Trophoblast cell (in vitro differentiated cells and primary cell): ENCODE measurements at regions not wholly inside any gene's neighbourhood (a gene's known extent, or its start where the extent isn't known, plus 50 kb on each side); places are given as distances from the start of the nearest gene placed in this dataset.

ENCODE experiments used
- DNase-seq, 2 donors: peaks; one replicate each; pipeline ENCODE4 v3.0.0-alpha.2; 2016
- H2AFZ ChIP-seq: 2 replicates; pipeline ENCODE4 v1.6.1; 2013; ENCODE audit warnings: low read length, moderate library complexity, mild to moderate bottlenecking; ENCODE audit not compliant: insufficient read depth, poor library complexity
- H2AK5ac ChIP-seq: 2 replicates; pipeline ENCODE4 v1.6.1; 2013; ENCODE audit warnings: mild to moderate bottlenecking, low read length
- H2BK120ac ChIP-seq: 2 replicates; pipeline ENCODE4 v1.6.1; 2013; ENCODE audit warnings: low read length, mild to moderate bottlenecking, moderate library complexity; ENCODE audit not compliant: insufficient read depth, poor library complexity
- H2BK12ac ChIP-seq: 2 replicates; pipeline ENCODE4 v1.6.1; 2013; ENCODE audit warnings: mild to moderate bottlenecking, low read length, moderate library complexity
- H2BK5ac ChIP-seq: 2 replicates; pipeline ENCODE4 v1.6.1; 2013; ENCODE audit warnings: low read length, low read depth, moderate library complexity, mild to moderate bottlenecking; ENCODE audit not compliant: poor library complexity
- H3K14ac ChIP-seq: 2 replicates; pipeline ENCODE4 v1.6.1; 2013; ENCODE audit warnings: mild to moderate bottlenecking, low read length
- H3K18ac ChIP-seq: 2 replicates; pipeline ENCODE4 v1.6.1; 2013; ENCODE audit warnings: mild to moderate bottlenecking, low read length
- H3K23ac ChIP-seq: 2 replicates; pipeline ENCODE4 v1.6.1; 2013; ENCODE audit warnings: low read length
- H3K27ac ChIP-seq: 2 replicates; pipeline ENCODE4 v1.5.1; 2013; ENCODE audit warnings: low read depth, mild to moderate bottlenecking, inconsistent platforms, low read length, moderate library complexity
- H3K27me3 ChIP-seq: 2 replicates; pipeline ENCODE4 v1.6.1; 2013; ENCODE audit warnings: inconsistent platforms, mild to moderate bottlenecking, low read length, moderate library complexity; ENCODE audit not compliant: insufficient read depth
- H3K36me3 ChIP-seq, 2 experiments: 1 replicate in 1 of 2; 2 replicates in 1 of 2; pipeline ENCODE4 v1.6.1; 2013; ENCODE audit warnings: low read length in 2 of 2, mild to moderate bottlenecking in 2 of 2, moderate library complexity in 1 of 2; ENCODE audit not compliant: insufficient read depth in 2 of 2, control insufficient read depth in 1 of 2
- H3K4ac ChIP-seq: 2 replicates; pipeline ENCODE4 v1.6.1; 2013; ENCODE audit warnings: low read depth, mild to moderate bottlenecking, low read length, moderate library complexity
- H3K4me1 ChIP-seq, 2 experiments: 1 replicate in 1 of 2; 2 replicates in 1 of 2; pipeline ENCODE4 v1.6.1; 2013; ENCODE audit warnings: low read length in 2 of 2, mild to moderate bottlenecking in 2 of 2, moderate library complexity in 1 of 2; ENCODE audit not compliant: insufficient read depth in 2 of 2, control insufficient read depth in 1 of 2
- H3K4me2 ChIP-seq: 2 replicates; pipeline ENCODE4 v1.6.1; 2013; ENCODE audit warnings: inconsistent platforms, mild to moderate bottlenecking, low read length, moderate library complexity
- H3K4me3 ChIP-seq: 2 replicates; pipeline ENCODE4 v1.5.1; 2013; ENCODE audit warnings: mild to moderate bottlenecking, low read depth, low read length, inconsistent platforms
- H3K79me1 ChIP-seq: one replicate; pipeline ENCODE4 v1.6.1; 2013; ENCODE audit warnings: low read length
- H3K79me2 ChIP-seq: 2 replicates; pipeline ENCODE4 v1.6.1; 2013; ENCODE audit warnings: low read length, mild to moderate bottlenecking; ENCODE audit not compliant: control insufficient read depth, insufficient read depth, poor library complexity
- H3K9ac ChIP-seq: 2 replicates; pipeline ENCODE4 v1.6.1; 2013; ENCODE audit warnings: mild to moderate bottlenecking, low read length
- H3K9me3 ChIP-seq: 2 replicates; pipeline ENCODE4 v1.6.1; 2013; ENCODE audit warnings: low read depth, mild to moderate bottlenecking, control low read depth, inconsistent platforms, low read length; ENCODE audit not compliant: insufficient read depth
- H4K12ac ChIP-seq: 2 replicates; pipeline ENCODE4 v1.6.1; 2013; ENCODE audit warnings: low read depth, mild to moderate bottlenecking, low read length, moderate library complexity
- H4K8ac ChIP-seq: 2 replicates; pipeline ENCODE4 v1.6.1; 2013; ENCODE audit warnings: low read depth, mild to moderate bottlenecking, low read length, moderate library complexity
- H4K91ac ChIP-seq: one replicate; pipeline ENCODE4 v1.6.1; 2013; ENCODE audit warnings: low read depth, mild to moderate bottlenecking, low read length, moderate library complexity
- WGBS: extraction: QIAGEN DNeasy Blood & Tissue Kit; methylation state at CpG from one replicate; pipeline ENCODE4 v1.1.7; 2013; ENCODE audit warnings: missing lambda C conversion rate; ENCODE audit not compliant: insufficient read length, insufficient coverage; ENCODE audit errors: extremely low coverage; 5-methylcytosine and 5-hydroxymethylcytosine counted together

GRCh38 chr10:62620491-62620890, 184.0 kb upstream of the ADO start:
- Histone ChIP-seq H2AK5ac (no peak overlapping the region), H3K27ac (no peak overlapping the region), H2BK120ac (no peak overlapping the region), H3K79me1 (no peaks in the 10 kb centered on the region), H3K79me2 (no peaks in the 10 kb centered on the region), H2BK12ac (no peak overlapping the region), H3K27me3 (no peaks in the 10 kb centered on the region), H3K9me3 (no peaks in the 10 kb centered on the region), H4K12ac (no peak overlapping the region), H4K8ac (no peak overlapping the region), H3K9ac (no peak overlapping the region), H3K4me2 (no peak overlapping the region), H2BK5ac (no peak overlapping the region), H4K91ac (no peak overlapping the region), H3K4me3 (no peak overlapping the region), H3K14ac (no peak overlapping the region), H2AFZ (no peak overlapping the region), H3K4ac (no peak overlapping the region), H3K4me1 (no peaks in the 10 kb centered on the region), H3K23ac (no peak overlapping the region), H3K36me3 (no peaks in the 10 kb centered on the region), H3K18ac (no peak overlapping the region)
- no peak for DNase-seq
- WGBS: no CpG with 5 or more reads among the region's 2 CpGs

DNA sequence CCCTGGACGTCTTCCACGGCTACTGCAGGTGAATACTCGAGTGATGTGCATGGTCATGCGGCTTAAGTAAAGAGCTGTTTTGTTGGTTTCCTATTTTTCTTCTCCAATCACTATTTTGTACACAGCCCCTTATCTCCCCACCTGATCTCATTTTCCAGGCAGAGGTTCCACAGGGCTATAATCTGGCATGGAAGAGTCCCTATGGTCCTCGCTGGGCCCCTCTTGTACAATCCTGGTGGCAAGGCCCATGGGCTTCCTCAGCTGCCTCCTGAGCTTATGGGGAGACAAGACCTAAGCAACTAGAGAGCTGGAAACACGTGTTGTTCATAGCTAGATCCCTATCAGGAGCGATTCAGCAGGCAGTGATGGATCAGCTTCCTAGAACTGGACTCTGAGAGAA, 181.3 kb upstream of the ADO start:
- WGBS: no CpG with 5 or more reads among the region's 7 CpGs
- Histone ChIP-seq H2AK5ac (no peak overlapping the region), H2BK12ac (no peak overlapping the region), H2AFZ (no peak overlapping the region), H3K23ac (no peak overlapping the region), H3K79me2 (no peaks in the 10 kb centered on the region), H3K36me3 (no peaks in the 10 kb centered on the region), H3K79me1 (no peaks in the 10 kb centered on the region), H3K27me3 (no peaks in the 10 kb centered on the region), H3K18ac (no peak overlapping the region), H4K12ac (no peak overlapping the region), H4K8ac (no peak overlapping the region), H3K9me3 (no peaks in the 10 kb centered on the region), H3K4me1 (no peaks in the 10 kb centered on the region), H3K14ac (no peak overlapping the region), H3K4me2 (no peak overlapping the region), H3K9ac (no peak overlapping the region), H2BK5ac (no peak overlapping the region), H3K4me3 (no peak overlapping the region), H3K27ac (no peak overlapping the region), H2BK120ac (no peak overlapping the region), H3K4ac (no peak overlapping the region), H4K91ac (no peak overlapping the region)
- DNase-seq: no peak

DNA sequence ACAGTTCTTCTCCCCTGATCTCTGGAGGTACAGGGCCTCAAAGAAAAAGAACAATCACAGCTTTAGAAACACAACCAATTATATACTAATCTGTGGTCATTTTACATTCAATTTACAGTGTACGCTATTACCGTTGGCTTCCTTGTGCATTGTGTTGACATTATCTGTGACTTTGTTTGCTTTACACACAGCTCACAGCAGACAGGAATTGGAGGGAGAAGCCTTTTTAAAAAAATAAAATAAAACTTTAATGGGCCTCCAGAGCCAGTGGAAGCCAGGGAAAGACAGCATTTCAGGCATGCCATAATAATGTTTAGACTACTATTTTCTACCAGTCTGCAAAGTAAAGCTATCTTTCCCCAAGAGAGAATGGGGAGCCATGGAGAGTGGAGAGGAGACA, 179.0 kb upstream of the ADO start:
- no peaks in the 10 kb centered on the region for H3K36me3 ChIP-seq
- no peak overlapping the region for H3K4me2 ChIP-seq
- H4K91ac ChIP-seq: no peak overlapping the region
- H3K9ac ChIP-seq: no peak overlapping the region
- no peaks in the 10 kb centered on the region for H3K79me1 ChIP-seq
- no peak for DNase-seq
- H3K18ac ChIP-seq: no peak overlapping the region
- H2BK120ac ChIP-seq: no peak overlapping the region
- H2BK5ac ChIP-seq: no peak overlapping the region
- H2AK5ac ChIP-seq: no peak overlapping the region
- no peak overlapping the region for H3K4me3 ChIP-seq
- H3K14ac ChIP-seq: no peak overlapping the region
- no peak overlapping the region for H2BK12ac ChIP-seq
- H3K4ac ChIP-seq: no peak overlapping the region
- H4K12ac ChIP-seq: no peak overlapping the region
- no peaks in the 10 kb centered on the region for H3K79me2 ChIP-seq
- no peaks in the 10 kb centered on the region for H3K9me3 ChIP-seq
- H2AFZ ChIP-seq: no peak overlapping the region
- no peak overlapping the region for H4K8ac ChIP-seq
- no peaks in the 10 kb centered on the region for H3K27me3 ChIP-seq
- no peaks in the 10 kb centered on the region for H3K4me1 ChIP-seq
- no CpG with 5 or more reads among the region's 2 CpGs for WGBS
- no peak overlapping the region for H3K27ac ChIP-seq
- H3K23ac ChIP-seq: no peak overlapping the region

DNA sequence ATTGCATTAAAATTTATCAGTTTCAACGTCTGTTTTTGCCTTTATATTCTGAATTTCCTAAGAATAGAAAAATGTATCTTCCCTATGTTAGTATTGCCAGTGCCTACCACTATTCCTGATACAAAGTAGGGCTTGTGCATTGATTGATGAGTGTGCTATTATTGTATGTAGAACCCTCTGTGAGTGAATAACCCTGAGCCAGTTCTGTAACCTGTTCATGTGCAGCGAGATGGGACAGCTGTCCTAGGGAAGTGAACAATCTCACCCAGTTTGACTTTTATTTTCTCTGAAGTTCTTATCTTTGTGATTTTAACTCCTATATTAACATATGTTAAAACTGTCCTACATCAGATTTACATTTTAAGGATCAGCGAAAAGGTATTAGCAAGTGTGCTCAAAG, 178.4 kb upstream of the ADO start:
- Histone ChIP-seq H3K27ac (no peak overlapping the region), H3K9ac (no peak overlapping the region), H3K4me3 (no peak overlapping the region), H2AK5ac (no peak overlapping the region), H2BK12ac (no peak overlapping the region), H2AFZ (no peak overlapping the region), H3K4ac (no peak overlapping the region), H3K79me1 (no peaks in the 10 kb centered on the region), H4K8ac (no peak overlapping the region), H3K4me1 (no peaks in the 10 kb centered on the region), H3K18ac (no peak overlapping the region), H3K23ac (no peak overlapping the region), H3K27me3 (no peaks in the 10 kb centered on the region), H4K91ac (no peak overlapping the region), H3K79me2 (no peaks in the 10 kb centered on the region), H2BK120ac (no peak overlapping the region), H4K12ac (no peak overlapping the region), H3K9me3 (no peaks in the 10 kb centered on the region), H2BK5ac (no peak overlapping the region), H3K4me2 (no peak overlapping the region), H3K36me3 (no peaks in the 10 kb centered on the region), H3K14ac (no peak overlapping the region)
- no CpG with 5 or more reads among the region's 3 CpGs for WGBS
- no peak for DNase-seq
